ENCODE measurements at regions not wholly inside any gene's neighbourhood (a gene's known extent, or its start where the extent isn't known, plus 50 kb on each side); places are given as distances from the start of the nearest gene placed in this dataset.

DNA sequence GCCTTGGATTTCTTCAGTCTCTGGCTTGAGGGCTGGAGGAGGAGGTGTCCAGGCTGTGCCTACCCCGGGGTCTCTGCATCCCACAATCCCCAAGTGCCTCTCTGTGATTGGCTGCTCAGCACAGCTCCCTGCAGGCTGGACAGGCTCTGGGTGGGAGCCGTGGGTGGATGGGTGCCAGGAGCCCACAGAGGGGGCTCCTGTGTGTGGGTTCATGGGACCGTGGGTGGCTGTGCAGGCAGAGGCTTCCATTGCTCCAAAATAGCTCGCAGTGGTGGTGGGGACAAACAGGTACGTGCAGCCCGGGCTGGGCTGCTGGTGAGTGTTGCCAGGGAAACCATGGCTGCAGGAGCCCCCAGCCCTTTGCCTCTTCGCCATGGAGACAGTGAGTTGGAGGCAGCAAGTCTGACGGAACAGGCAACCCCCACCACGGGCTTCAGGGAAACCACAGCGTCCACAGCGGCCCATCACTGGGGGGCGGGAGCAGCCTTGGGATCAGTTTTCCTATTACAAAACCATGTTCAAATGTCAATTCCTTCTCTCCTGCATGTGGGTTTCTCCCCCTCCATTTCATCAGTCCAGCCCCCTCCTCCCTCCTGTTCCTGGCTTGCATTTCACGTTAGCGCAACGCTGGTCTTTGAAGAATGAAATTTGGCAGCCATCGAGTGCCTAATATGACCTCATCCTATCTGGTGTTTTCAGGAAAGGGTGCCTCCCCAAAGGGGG, 155.2 kb downstream of the TRIM29 start:
- Histone ChIP-seq H3K4me3 (no peak overlapping the region), H3K9me3 (no peaks in the 10 kb centered on the region), H3K27me3 (peaks cover 0 to 16% (median 0%) of the 10 kb centered on the region in 9 donors), H3K4me1 (no peaks in the 10 kb centered on the region), H3K36me3 (no peaks in the 10 kb centered on the region), H3K27ac (no peak overlapping the region)
- DNase-seq (no peak), ATAC-seq (no peak)
- TF ChIP-seq POLR2A (IDR thresholded peaks at IDR 0.05) = no peak
- TF ChIP-seq, protein P1, sequence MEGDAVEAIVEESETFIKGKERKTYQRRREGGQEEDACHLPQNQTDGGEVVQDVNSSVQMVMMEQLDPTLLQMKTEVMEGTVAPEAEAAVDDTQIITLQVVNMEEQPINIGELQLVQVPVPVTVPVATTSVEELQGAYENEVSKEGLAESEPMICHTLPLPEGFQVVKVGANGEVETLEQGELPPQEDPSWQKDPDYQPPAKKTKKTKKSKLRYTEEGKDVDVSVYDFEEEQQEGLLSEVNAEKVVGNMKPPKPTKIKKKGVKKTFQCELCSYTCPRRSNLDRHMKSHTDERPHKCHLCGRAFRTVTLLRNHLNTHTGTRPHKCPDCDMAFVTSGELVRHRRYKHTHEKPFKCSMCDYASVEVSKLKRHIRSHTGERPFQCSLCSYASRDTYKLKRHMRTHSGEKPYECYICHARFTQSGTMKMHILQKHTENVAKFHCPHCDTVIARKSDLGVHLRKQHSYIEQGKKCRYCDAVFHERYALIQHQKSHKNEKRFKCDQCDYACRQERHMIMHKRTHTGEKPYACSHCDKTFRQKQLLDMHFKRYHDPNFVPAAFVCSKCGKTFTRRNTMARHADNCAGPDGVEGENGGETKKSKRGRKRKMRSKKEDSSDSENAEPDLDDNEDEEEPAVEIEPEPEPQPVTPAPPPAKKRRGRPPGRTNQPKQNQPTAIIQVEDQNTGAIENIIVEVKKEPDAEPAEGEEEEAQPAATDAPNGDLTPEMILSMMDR (IDR thresholded peaks at IDR 0.05) = no peak
- intact Hi-C loops (cut with DNase I) = no loop called here
- 49 to 80% (median 60%) methylated on average over 13 to 16 of the region's 16 CpGs for WGBS, 4 donors

DNA sequence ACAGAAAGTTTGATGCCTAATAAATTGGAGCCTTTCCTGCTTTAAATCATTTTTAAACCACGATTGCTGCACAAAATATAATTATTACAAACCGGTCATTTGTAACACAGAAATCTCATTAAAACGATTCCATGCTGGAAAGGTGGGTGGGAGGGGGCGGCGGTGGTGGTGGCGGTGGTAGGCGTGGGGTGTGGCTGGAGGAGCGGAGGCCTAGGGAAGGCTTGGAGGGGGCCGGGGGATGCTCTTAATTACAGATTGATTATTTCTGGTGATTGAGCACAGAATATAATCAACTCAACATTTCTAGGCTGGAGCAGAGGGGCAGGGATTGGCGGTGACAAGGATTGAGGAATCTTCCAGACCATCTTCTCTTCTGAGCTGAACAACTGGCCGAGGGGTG, 157.5 kb downstream of the TRIM29 start:
- no peaks in the 10 kb centered on the region for H3K9me3 ChIP-seq
- no peak overlapping the region for H3K4me3 ChIP-seq
- peaks cover 0 to 6% (median 0%) of the 10 kb centered on the region in 12 donors for H3K4me1 ChIP-seq
- intact Hi-C loops (cut with DNase I) = no loop called here
- TF ChIP-seq, protein P1 (IDR thresholded peaks at IDR 0.05) = no peak
- TF ChIP-seq POLR2A (IDR thresholded peaks at IDR 0.05) = no peak
- 77 to 84% (median 79%) methylated on average over 11 of the region's 11 CpGs for WGBS, 4 donors
- DNase-seq (no peak), ATAC-seq (no peak)
- H3K27ac ChIP-seq = no peak overlapping the region
- H3K27me3 ChIP-seq = peaks cover 0 to 21% (median 0%) of the 10 kb centered on the region in 9 donors
- H3K36me3 ChIP-seq = no peaks in the 10 kb centered on the region

DNA sequence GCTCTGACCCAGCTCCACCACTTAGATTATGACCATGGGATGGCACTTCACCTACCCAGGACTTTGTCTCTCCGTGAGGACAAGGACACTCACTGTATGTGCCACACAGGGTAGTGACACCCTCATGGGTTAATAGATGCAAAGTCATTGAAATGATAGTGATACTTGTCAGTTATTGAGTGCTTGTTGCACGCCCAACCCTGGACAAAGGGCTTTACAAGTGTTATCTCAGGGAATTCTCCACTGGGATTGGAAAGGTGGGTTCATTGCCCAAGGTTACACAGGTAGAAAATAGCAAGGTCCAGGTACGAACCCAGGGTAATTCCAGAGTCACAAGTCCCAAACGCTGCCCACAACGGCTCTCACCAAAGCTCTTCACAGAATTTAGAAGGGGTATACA, 158.2 kb downstream of the TRIM29 start:
- WGBS, 4 donors = 65 to 85% (median 79%) methylated on average over 5 of the region's 5 CpGs
- no peak for DNase-seq
- TF ChIP-seq, protein P1 (IDR thresholded peaks at IDR 0.05) = no peak
- no peak for TF ChIP-seq POLR2A (IDR thresholded peaks at IDR 0.05)
- H3K27ac ChIP-seq = no peak overlapping the region
- peaks cover 0 to 13% (median 0%) of the 10 kb centered on the region in 12 donors for H3K4me1 ChIP-seq
- H3K27me3 ChIP-seq = peaks cover 0 to 27% (median 0%) of the 10 kb centered on the region in 9 donors
- H3K4me3 ChIP-seq = no peak overlapping the region
- intact Hi-C loops (cut with DNase I) = no loop called here
- no peak for ATAC-seq
- no peaks in the 10 kb centered on the region for H3K36me3 ChIP-seq
- no peaks in the 10 kb centered on the region for H3K9me3 ChIP-seq

DNA sequence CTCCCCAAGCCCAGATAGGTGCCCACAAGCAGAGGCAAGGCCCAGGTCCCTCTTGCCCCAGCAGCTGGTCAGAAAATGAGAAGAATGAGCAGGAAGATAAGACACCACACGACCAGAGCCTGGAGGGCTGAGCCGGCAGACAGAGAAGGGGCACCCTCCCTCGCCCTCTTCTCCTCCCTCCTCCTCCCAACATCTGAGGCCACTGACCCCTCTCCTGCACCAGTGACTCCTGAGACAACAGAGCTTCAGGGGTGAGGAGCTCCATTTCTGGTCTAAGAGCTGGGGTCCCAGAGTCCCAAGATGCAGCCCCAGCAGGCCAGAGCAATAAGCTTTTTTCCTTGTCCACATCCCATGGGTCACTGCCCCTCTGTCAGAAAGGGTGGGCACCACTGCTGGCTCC, 159.2 kb downstream of the TRIM29 start:
- 61 to 90% (median 72%) methylated on average over 2 to 3 of the region's 3 CpGs for WGBS, 4 donors
- Histone ChIP-seq H3K4me1 (peaks cover 0 to 15% (median 0%) of the 10 kb centered on the region in 12 donors), H3K36me3 (no peaks in the 10 kb centered on the region), H3K4me3 (no peak overlapping the region), H3K27ac (no peak overlapping the region), H3K27me3 (peaks cover 0 to 28% (median 0%) of the 10 kb centered on the region in 9 donors), H3K9me3 (no peaks in the 10 kb centered on the region)
- intact Hi-C loops (cut with DNase I) = no loop called here
- no peak for DNase-seq
- no peak for ATAC-seq
- TF ChIP-seq POLR2A (IDR thresholded peaks at IDR 0.05) = no peak
- TF ChIP-seq, protein P1 (IDR thresholded peaks at IDR 0.05) = no peak
